Astrocyte of the cerebellum (primary cell): ENCODE measurements at regions not wholly inside any gene's neighbourhood (a gene's known extent, or its start where the extent isn't known, plus 50 kb on each side); places are given as distances from the start of the nearest gene placed in this dataset.

Experiments used
- DNase-seq: peaks from one replicate; pipeline ENCODE4 v3.0.0-alpha.2; 2011; ENCODE audit warnings: low read depth
- H3K4me3 ChIP-seq: 2 replicates; pipeline ENCODE4 v1.5.1; 2011; ENCODE audit warnings: mild to moderate bottlenecking, low read depth, low read length, moderate library complexity
- in situ Hi-C: cut with HindIII; loops from 2 replicates; pipeline ENCODE4 v1.10.0; 2017; ENCODE audit warnings: low sequenced_read_pairs
- TF ChIP-seq, protein P1 (sequence below): IDR thresholded peaks from 2 replicates; pipeline ENCODE4 v1.5.1; 2012; ENCODE audit warnings: low read length, low read depth, moderate library complexity, mild to moderate bottlenecking; ENCODE audit errors: missing control alignments

GRCh38 chr16:26959416-26960009 lies 107.2 kb upstream of the C16orf82 start:
- no peak overlapping the region for H3K4me3 ChIP-seq
- in situ Hi-C loops = no loop called here
- no peak for DNase-seq
- TF ChIP-seq, protein P1, sequence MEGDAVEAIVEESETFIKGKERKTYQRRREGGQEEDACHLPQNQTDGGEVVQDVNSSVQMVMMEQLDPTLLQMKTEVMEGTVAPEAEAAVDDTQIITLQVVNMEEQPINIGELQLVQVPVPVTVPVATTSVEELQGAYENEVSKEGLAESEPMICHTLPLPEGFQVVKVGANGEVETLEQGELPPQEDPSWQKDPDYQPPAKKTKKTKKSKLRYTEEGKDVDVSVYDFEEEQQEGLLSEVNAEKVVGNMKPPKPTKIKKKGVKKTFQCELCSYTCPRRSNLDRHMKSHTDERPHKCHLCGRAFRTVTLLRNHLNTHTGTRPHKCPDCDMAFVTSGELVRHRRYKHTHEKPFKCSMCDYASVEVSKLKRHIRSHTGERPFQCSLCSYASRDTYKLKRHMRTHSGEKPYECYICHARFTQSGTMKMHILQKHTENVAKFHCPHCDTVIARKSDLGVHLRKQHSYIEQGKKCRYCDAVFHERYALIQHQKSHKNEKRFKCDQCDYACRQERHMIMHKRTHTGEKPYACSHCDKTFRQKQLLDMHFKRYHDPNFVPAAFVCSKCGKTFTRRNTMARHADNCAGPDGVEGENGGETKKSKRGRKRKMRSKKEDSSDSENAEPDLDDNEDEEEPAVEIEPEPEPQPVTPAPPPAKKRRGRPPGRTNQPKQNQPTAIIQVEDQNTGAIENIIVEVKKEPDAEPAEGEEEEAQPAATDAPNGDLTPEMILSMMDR = no peak

GRCh38 chr16:26961459-26961858 lies 105.3 kb upstream of the C16orf82 start:
- DNase-seq = no peak
- in situ Hi-C loops = no loop called here
- TF ChIP-seq, protein P1 = no peak

GRCh38 chr16:26963109-26963508 lies 103.6 kb upstream of the C16orf82 start:
- H3K4me3 ChIP-seq = no peak overlapping the region
- in situ Hi-C loops = no loop called here
- TF ChIP-seq, protein P1 = peak; percentile 28
- no peak for DNase-seq

More at GRCh38 chr16:26961459-26961858, 105.3 kb upstream of the C16orf82 start:
- no peak overlapping the region for H3K4me3 ChIP-seq

DNA sequence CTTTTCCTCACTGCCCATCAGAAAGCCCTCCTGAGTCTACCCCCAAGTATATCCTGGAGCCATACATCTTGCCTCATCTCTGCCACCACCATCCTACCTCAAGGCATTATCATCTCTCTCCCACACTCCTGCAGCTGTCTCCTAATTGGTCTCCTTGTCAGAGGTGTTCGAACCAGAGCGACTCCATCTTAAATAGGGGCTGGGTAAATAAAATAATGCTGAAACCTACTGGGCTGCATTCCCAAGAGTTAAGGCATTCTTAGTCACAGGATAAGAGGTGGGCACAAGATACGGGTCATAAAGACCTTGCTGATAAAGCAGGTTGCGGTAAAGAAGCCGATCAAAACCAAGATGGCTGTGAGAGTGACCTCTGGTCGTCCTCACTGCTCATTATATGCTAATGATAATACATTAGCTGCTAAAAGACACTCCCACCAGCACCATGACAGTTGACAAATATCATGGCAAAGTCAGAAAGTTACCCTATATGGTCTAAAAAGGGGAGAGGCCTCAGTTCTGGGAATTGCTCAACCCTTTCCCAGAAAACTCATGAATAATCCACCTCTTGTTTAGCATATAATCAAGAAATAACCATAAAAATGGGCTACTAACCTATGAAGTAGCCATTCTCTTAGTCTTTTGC lies 97.0 kb upstream of the C16orf82 start:
- TF ChIP-seq, protein P1 = no peak
- H3K4me3 ChIP-seq = no peak overlapping the region
- in situ Hi-C loops = no loop called here
- DNase-seq = no peak

DNA sequence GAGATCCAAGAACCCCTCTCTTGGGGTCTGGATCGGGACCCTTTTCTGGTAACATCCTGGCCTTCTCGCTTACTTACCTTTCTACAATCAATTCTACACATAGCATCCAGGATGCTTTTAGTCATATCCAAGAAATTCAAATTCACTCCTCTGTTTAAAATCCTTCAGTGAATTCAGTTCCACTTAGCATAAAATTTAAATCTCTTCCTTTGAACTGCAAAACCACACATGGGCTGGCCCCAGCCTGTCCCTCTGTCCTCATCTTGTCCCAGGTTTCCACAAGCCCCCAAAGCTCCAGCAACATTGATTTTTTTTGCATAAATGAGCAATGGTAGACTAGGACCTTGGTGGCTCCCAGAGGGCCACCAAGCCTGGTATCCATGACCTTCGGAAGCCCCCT lies 96.4 kb upstream of the C16orf82 start:
- in situ Hi-C loops = no loop called here
- TF ChIP-seq, protein P1 = no peak
- H3K4me3 ChIP-seq = no peak overlapping the region
- no peak for DNase-seq

- TF ChIP-seq, protein P1 = no peak
- no peak overlapping the region for H3K4me3 ChIP-seq
- no peak for DNase-seq
- in situ Hi-C loops = no loop called here
Measured at GRCh38 chr16:26976873-26977272, 89.9 kb upstream of the C16orf82 start.
